IMR-90 (cell line): ENCODE measurements at regions not wholly inside any gene's neighbourhood (a gene's known extent, or its start where the extent isn't known, plus 50 kb on each side); places are given as distances from the start of the nearest gene placed in this dataset.

Experiments
- ATAC-seq: fragments of 200-7000 bp; cut with Tn5 transposase; 2 replicates; pipeline ENCODE4 v1.9.1; 2020; ENCODE audit warnings: low read depth, mild to moderate bottlenecking, moderate library complexity
- BruUV-seq: library from RNA; stranded (reverse); fragments of 400-500 nt; replicated peaks from 2 replicates; lab custom pipeline; 2021; lab: Mats Ljungman, UMichigan
- CTCF ChIA-PET: fragments of 300-600 bp; formaldehyde crosslinking; extraction: SDS; loops from one replicate; lab custom pipeline; 2021; ENCODE audit warnings: antibody characterized with exemption; lab: Yijun Ruan, JAX
- POLR2A ChIA-PET: fragments of 300-600 bp; sonication (Branson Sonifier 250); formaldehyde crosslinking; loops from one replicate; lab custom pipeline; 2022; ENCODE audit warnings: antibody characterized with exemption; ENCODE audit not compliant: unreplicated experiment; lab: Charles Lee
- DNase-seq: peaks from one replicate; pipeline ENCODE4 v3.0.0; 2013
- H2AFZ ChIP-seq: replicated peaks from 2 replicates; pipeline ENCODE3; 2013; ENCODE audit warnings: low read length, mild to moderate bottlenecking; ENCODE audit not compliant: poor library complexity
- H2AK5ac ChIP-seq: 2 replicates; pipeline ENCODE4 v1.6.1; 2013; ENCODE audit warnings: low read depth, low read length, inconsistent platforms
- H2AK9ac ChIP-seq: replicated peaks from 2 replicates; pipeline ENCODE3; 2013; ENCODE audit warnings: mild to moderate bottlenecking, low read depth, low read length, moderate library complexity; ENCODE audit not compliant: poor library complexity
- H2BK120ac ChIP-seq: 2 replicates; pipeline ENCODE4 v1.6.1; 2013; ENCODE audit warnings: low read depth, low read length, inconsistent platforms
- H2BK15ac ChIP-seq: 3 replicates; pipeline ENCODE4 v1.6.1; 2013; ENCODE audit warnings: low read depth, low read length, inconsistent platforms
- H2BK20ac ChIP-seq: 2 replicates; pipeline ENCODE4 v1.6.1; 2013; ENCODE audit warnings: low read depth, mild to moderate bottlenecking, inconsistent platforms, low read length, moderate library complexity
- H2BK5ac ChIP-seq: 2 replicates; pipeline ENCODE4 v1.6.1; 2013; ENCODE audit warnings: mild to moderate bottlenecking, low read depth, low read length, inconsistent platforms; ENCODE audit not compliant: poor library complexity, severe bottlenecking
- H3K14ac ChIP-seq: replicated peaks from 2 replicates; pipeline ENCODE4 v1.6.1; 2013; ENCODE audit warnings: low read depth, low read length, inconsistent platforms
- H3K18ac ChIP-seq: 2 replicates; pipeline ENCODE4 v1.6.1; 2013; ENCODE audit warnings: low read depth, low read length, control low read depth
- H3K23ac ChIP-seq: 2 replicates; pipeline ENCODE4 v1.6.1; 2013; ENCODE audit warnings: low read depth, low read length, inconsistent platforms
- H3K27ac ChIP-seq: 2 replicates; pipeline ENCODE4 v1.5.1; 2013; ENCODE audit warnings: mild to moderate bottlenecking, control low read depth, low read length; ENCODE audit not compliant: insufficient read depth
- H3K27me3 ChIP-seq: 2 replicates; pipeline ENCODE4 v1.6.1; 2013; ENCODE audit warnings: low read length; ENCODE audit not compliant: control insufficient read depth, insufficient read depth
- H3K36me3 ChIP-seq: 2 replicates; pipeline ENCODE4 v1.6.1; 2013; ENCODE audit warnings: low read length, mixed read lengths; ENCODE audit not compliant: control insufficient read depth, insufficient read depth
- H3K4ac ChIP-seq: 2 replicates; pipeline ENCODE4 v1.6.1; 2013; ENCODE audit warnings: low read depth, low read length, inconsistent platforms
- H3K4me1 ChIP-seq: 2 replicates; pipeline ENCODE4 v1.6.1; 2013; ENCODE audit warnings: low read length, mixed read lengths; ENCODE audit not compliant: control insufficient read depth, insufficient read depth
- H3K4me2 ChIP-seq: 2 replicates; pipeline ENCODE4 v1.6.1; 2013; ENCODE audit warnings: low read depth, mild to moderate bottlenecking, control low read depth, low read length, moderate library complexity
- H3K4me3 ChIP-seq: 2 replicates; pipeline ENCODE4 v1.5.1; 2013; ENCODE audit warnings: low read depth, mild to moderate bottlenecking, control low read depth, low read length, moderate library complexity; ENCODE audit not compliant: insufficient read depth
- H3K56ac ChIP-seq: 2 replicates; pipeline ENCODE4 v1.6.1; 2013; ENCODE audit warnings: low read length, inconsistent platforms; ENCODE audit not compliant: insufficient read depth; ENCODE audit errors: extremely low read depth
- H3K79me1 ChIP-seq, 2 experiments: 2 replicates each; pipeline ENCODE4 v1.6.1; 2013; ENCODE audit warnings: low read length in 2 of 2, inconsistent platforms in 1 of 2, low read depth in 1 of 2
- H3K9ac ChIP-seq: 2 replicates; pipeline ENCODE4 v1.6.1; 2013; ENCODE audit warnings: low read depth, low read length, control low read depth
- H3K9me1 ChIP-seq: 2 replicates; pipeline ENCODE4 v1.6.1; 2013; ENCODE audit warnings: low read length, inconsistent platforms; ENCODE audit not compliant: insufficient read depth
- H3K9me3 ChIP-seq: 2 replicates; pipeline ENCODE4 v1.6.1; 2013; ENCODE audit warnings: low read length; ENCODE audit not compliant: control insufficient read depth, insufficient read depth
- H4K20me1 ChIP-seq: 2 replicates; pipeline ENCODE4 v1.6.1; 2013; ENCODE audit warnings: low read length, inconsistent platforms; ENCODE audit not compliant: insufficient read depth
- H4K5ac ChIP-seq: 2 replicates; pipeline ENCODE4 v1.6.1; 2013; ENCODE audit warnings: mild to moderate bottlenecking, low read depth, low read length, control low read depth
- H4K8ac ChIP-seq, 2 experiments: 2 replicates each; pipeline ENCODE4 v1.6.1; 2013; ENCODE audit warnings: low read depth in 2 of 2, low read length in 2 of 2, control low read depth in 1 of 2, inconsistent platforms in 1 of 2
- H4K91ac ChIP-seq: 2 replicates; pipeline ENCODE4 v1.6.1; 2013; ENCODE audit warnings: low read depth, low read length, inconsistent platforms; ENCODE audit not compliant: insufficient read depth
- BHLHE40 ChIP-seq: fragments of 150-350 bp; IDR thresholded peaks from 2 replicates; pipeline ENCODE4 v1.6.1; 2016; ENCODE audit warnings: mild to moderate bottlenecking, low read depth, low read length
- CHD1 ChIP-seq: IDR thresholded peaks from 2 replicates; pipeline ENCODE4 v1.6.1; 2012; ENCODE audit warnings: low read depth, low read length, improper control_type of control experiment
- ELK1 ChIP-seq: fragments of 150-350 bp; IDR thresholded peaks from 2 replicates; pipeline ENCODE4 v1.6.1; 2016; ENCODE audit warnings: low read depth, mild to moderate bottlenecking, low read length, moderate library complexity, borderline replicate concordance
- FOS ChIP-seq: fragments of 150-350 bp; IDR thresholded peaks from 2 replicates; pipeline ENCODE4 v1.6.1; 2016; ENCODE audit warnings: low read depth, low read length
- MAZ ChIP-seq: IDR thresholded peaks from 2 replicates; pipeline ENCODE4 v1.6.1; 2012; ENCODE audit warnings: low read depth, mild to moderate bottlenecking, low read length, improper control_type of control experiment, moderate library complexity, borderline replicate concordance
- POLR2A ChIP-seq: IDR thresholded peaks from 2 replicates; pipeline ENCODE4 v1.6.1; 2012; ENCODE audit warnings: mild to moderate bottlenecking, low read depth, low read length
- RCOR1 ChIP-seq: IDR thresholded peaks from 2 replicates; pipeline ENCODE4 v1.6.1; 2012; ENCODE audit warnings: mild to moderate bottlenecking, low read length, improper control_type of control experiment; ENCODE audit not compliant: insufficient replicate concordance
- RFX5 ChIP-seq: IDR thresholded peaks from 2 replicates; pipeline ENCODE4 v1.8.0; 2012; ENCODE audit warnings: low read depth, mild to moderate bottlenecking, low read length, moderate library complexity
- WGBS, 2 experiments: methylation state at CpG; one replicate each; pipeline versions ENCODE4 v1.1.5 to v1.1.7; 2013; ENCODE audit warnings: missing lambda C conversion rate in 2 of 2; ENCODE audit not compliant: insufficient read length in 1 of 2; ENCODE audit errors: extremely low coverage in 2 of 2; 5-methylcytosine and 5-hydroxymethylcytosine counted together
- dilution Hi-C: fragments of 300-500 bp; cut with HindIII; formaldehyde crosslinking; loops from one replicate; pipeline ENCODE4 v1.14.3; 2018; ENCODE audit warnings: low sequenced_read_pairs; ENCODE audit not compliant: unreplicated experiment
- in situ Hi-C: fragments of 300-500 bp; cut with MboI; formaldehyde crosslinking; loops from 3 replicates; pipeline ENCODE4 v1.14.3; 2019; ENCODE audit warnings: low sequenced_read_pairs, inconsistent platforms, mixed read lengths
- intact Hi-C: fragments of 100-400 bp; cut with micrococcal nuclease; formaldehyde crosslinking; loops from 2 replicates; pipeline ENCODE4 v1.10.0; 2022

GRCh38 chr11:69918231-69918937 lies 99.2 kb upstream of the FGF3 start:
- Histone ChIP-seq H3K9me1 (no peaks in the 10 kb centered on the region), H3K36me3 (no peaks in the 10 kb centered on the region), H3K4me2 (no peak overlapping the region; the same call in 1 of the 2 replicates), H4K8ac (peak overlapping the region in 1 of 2 experiments; percentile 52; a peak in 1 of 4 replicates), H2BK15ac (peak overlapping the region; percentile 82; the same call in 1 of the 3 replicates), H3K23ac (0 out of 2 replicates have a peak overlapping the region, but pooled peaks have one; percentile 24), H3K27me3 (no peaks in the 10 kb centered on the region), H3K4me1 (peaks cover 7% of the 10 kb centered on the region), H2BK5ac (no peak overlapping the region), H3K79me1 (no peaks in the 10 kb centered on the region), H3K14ac (no peak overlapping the region), H4K91ac (peak overlapping the region; percentile 70), H4K20me1 (no peaks in the 10 kb centered on the region), H2BK20ac (peak overlapping the region; percentile 79; the same call in 1 of the 2 replicates), H4K5ac (no peak overlapping the region), H3K9ac (no peak overlapping the region), H3K27ac (no peak overlapping the region), H3K9me3 (no peaks in the 10 kb centered on the region), H2AK9ac (peak overlapping the region; percentile 89), H2AK5ac (peak overlapping the region; percentile 94), H3K4me3 (no peak overlapping the region), H3K18ac (no peak overlapping the region), H2AFZ (peak overlapping the region; percentile 81), H3K4ac (peak overlapping the region; percentile 75), H2BK120ac (peak overlapping the region; percentile 88), H3K56ac (no peak overlapping the region)
- dilution Hi-C loops, result loop anchor here (25.0 kb wide), 1 partner anchor 244 kb away; no protein-coding TSS in a partner anchor
- BruUV-seq, result no TSS peak
- DNase-seq (no peak), ATAC-seq (no peak)
- in situ Hi-C loops, result no loop called here
- 54% methylated on average over 24 of the region's 38 CpGs; no CpG with 5 or more reads in 1 of the 2 experiments for WGBS, 2 experiments
- POLR2A ChIA-PET, result no interaction called here
- intact Hi-C loops, result loop anchor here (5.0 kb wide), 1 partner anchor 159 kb away; the partner anchor contains the start of gene ANO1
- CTCF ChIA-PET, result interaction anchor here (1.2 to 1.5 kb wide), 2 partner anchors 22 to 278 kb away, joined by 3 to 7 read pairs; no protein-coding TSS in a partner anchor
- TF ChIP-seq CHD1 (no peak), POLR2A (no peak), MAZ (no peak), RCOR1 (no peak), ELK1 (no peak), RFX5 (no peak), FOS (no peak), BHLHE40 (no peak)
